GM23248 (cell line): ENCODE measurements at regions not wholly inside any gene's neighbourhood (a gene's known extent, or its start where the extent isn't known, plus 50 kb on each side); places are given as distances from the start of the nearest gene placed in this dataset.
A peak's percentile ranks its signal among the peaks of the same experiment; 100 is the strongest.

ENCODE experiments used
- DNase-seq: peaks from one replicate; pipeline ENCODE4 v3.0.0-alpha.2; 2015
- H2AFZ ChIP-seq: fragments of 200-600 bp; sonication (generic); 2 replicates; pipeline ENCODE4 v1.6.1; 2016; ENCODE audit warnings: antibody characterized with exemption
- H3F3A ChIP-seq: fragments of 200-600 bp; sonication (generic); 2 replicates; pipeline ENCODE4 v1.6.1; 2016; ENCODE audit warnings: mild to moderate bottlenecking, antibody characterized with exemption, mixed run types; ENCODE audit not compliant: insufficient read depth
- H3K27ac ChIP-seq: fragments of 200-600 bp; sonication (generic); 2 replicates; pipeline ENCODE4 v1.5.1; 2016; ENCODE audit warnings: mild to moderate bottlenecking
- H3K27me3 ChIP-seq: fragments of 200-600 bp; sonication (generic); replicated peaks from 2 replicates; pipeline ENCODE4 v1.6.1; 2016; ENCODE audit warnings: mild to moderate bottlenecking; ENCODE audit not compliant: insufficient read depth
- H3K36me3 ChIP-seq: fragments of 200-600 bp; sonication (generic); 2 replicates; pipeline ENCODE4 v1.6.1; 2016; ENCODE audit warnings: low read depth, mild to moderate bottlenecking
- H3K4me1 ChIP-seq: fragments of 200-600 bp; sonication (generic); 2 replicates; pipeline ENCODE4 v1.6.1; 2016; ENCODE audit warnings: mild to moderate bottlenecking; ENCODE audit not compliant: insufficient read depth
- H3K4me2 ChIP-seq: fragments of 200-600 bp; sonication (generic); one replicate; pipeline ENCODE4 v1.6.1; 2016; ENCODE audit warnings: mild to moderate bottlenecking; ENCODE audit not compliant: unreplicated experiment
- H3K4me3 ChIP-seq: fragments of 200-600 bp; sonication (generic); 2 replicates; pipeline ENCODE4 v1.5.1; 2016; ENCODE audit warnings: mild to moderate bottlenecking
- H3K79me2 ChIP-seq: fragments of 200-600 bp; sonication (generic); 2 replicates; pipeline ENCODE4 v1.6.1; 2016; ENCODE audit warnings: mild to moderate bottlenecking; ENCODE audit not compliant: insufficient read depth
- H3K9ac ChIP-seq: fragments of 200-600 bp; sonication (generic); 2 replicates; pipeline ENCODE4 v1.6.1; 2016; ENCODE audit warnings: mild to moderate bottlenecking
- H3K9me2 ChIP-seq: fragments of 200-600 bp; sonication (generic); 2 replicates; pipeline ENCODE4 v1.6.1; 2016; ENCODE audit warnings: mixed run types, mild to moderate bottlenecking, moderate library complexity; ENCODE audit not compliant: insufficient read depth
- H3K9me3 ChIP-seq: fragments of 200-600 bp; sonication (generic); one replicate; pipeline ENCODE4 v1.6.1; 2017; ENCODE audit warnings: low read depth
- H4K20me1 ChIP-seq: fragments of 200-600 bp; sonication (generic); 2 replicates; pipeline ENCODE4 v1.6.0; 2016; ENCODE audit not compliant: insufficient read depth
- EZH2 ChIP-seq: fragments of 200-600 bp; sonication (generic); IDR thresholded peaks from 2 replicates; pipeline ENCODE4 v1.6.1; 2018; ENCODE audit warnings: antibody characterized with exemption, mild to moderate bottlenecking; ENCODE audit not compliant: insufficient read depth, poor library complexity, severe bottlenecking
- EZH2phosphoT487 ChIP-seq: fragments of 200-600 bp; sonication (generic); IDR thresholded peaks from 2 replicates; pipeline ENCODE4 v1.6.1; 2018; ENCODE audit warnings: antibody characterized with exemption, moderate library complexity, mild to moderate bottlenecking, low read depth; ENCODE audit not compliant: insufficient read depth
- WGBS, 2 experiments: methylation state at CpG; one replicate each; pipeline ENCODE4 v1.1.6; 2015 to 2017; ENCODE audit warnings: low lambda C conversion rate in 2 of 2, low coverage in 1 of 2; ENCODE audit errors: missing lambda C conversion rate in 2 of 2; 5-methylcytosine and 5-hydroxymethylcytosine counted together
- in situ Hi-C: fragments of 300-500 bp; cut with MboI; formaldehyde crosslinking; loops from 2 replicates; pipeline ENCODE4 v1.15.0; 2020

GRCh38 chr3:174403831-174404230 is 455.3 kb upstream of the NAALADL2 start:
- no peaks in the 10 kb centered on the region for H3K36me3 ChIP-seq
- H4K20me1 ChIP-seq, result no peaks in the 10 kb centered on the region
- H3K9me3 ChIP-seq, result no peaks in the 10 kb centered on the region
- H3K79me2 ChIP-seq, result no peaks in the 10 kb centered on the region
- H3K4me1 ChIP-seq, result no peaks in the 10 kb centered on the region
- TF ChIP-seq EZH2phosphoT487 (no peak), EZH2 (no peak)
- H3K9ac ChIP-seq, result no peak overlapping the region
- no peak overlapping the region for H3K4me3 ChIP-seq
- no peaks in the 10 kb centered on the region for H3K27me3 ChIP-seq
- no peaks in the 10 kb centered on the region for H3K9me2 ChIP-seq
- in situ Hi-C loops, result no loop called here
- no peak overlapping the region for H3K27ac ChIP-seq
- peak overlapping the region; percentile 32; the same call in 1 of the 2 replicates for H2AFZ ChIP-seq
- DNase-seq, result no peak
- no peaks in the 10 kb centered on the region for H3F3A ChIP-seq
- H3K4me2 ChIP-seq, result no peak overlapping the region

- Histone ChIP-seq H3K79me2 (no peaks in the 10 kb centered on the region), H3K36me3 (no peaks in the 10 kb centered on the region), H3K27ac (no peak overlapping the region), H2AFZ (no peak overlapping the region), H3F3A (no peaks in the 10 kb centered on the region), H3K9me2 (no peaks in the 10 kb centered on the region), H3K9ac (no peak overlapping the region), H3K4me1 (no peaks in the 10 kb centered on the region), H3K4me2 (no peak overlapping the region), H3K4me3 (no peak overlapping the region), H4K20me1 (no peaks in the 10 kb centered on the region), H3K9me3 (no peaks in the 10 kb centered on the region), H3K27me3 (no peaks in the 10 kb centered on the region)
- in situ Hi-C loops, result no loop called here
- no peak for TF ChIP-seq EZH2
- TF ChIP-seq EZH2phosphoT487, result no peak
- DNase-seq, result peak; percentile 45
- 90 to 96% methylated on average over 14 of the region's 14 CpGs for WGBS, 2 experiments
These were observed 450.8 kb upstream of the NAALADL2 start for GRCh38 chr3:174408310-174408709.

- H2AFZ ChIP-seq, result peak overlapping the region; percentile 28; the same call in 1 of the 2 replicates
These were observed 449.9 kb upstream of the NAALADL2 start for GRCh38 chr3:174409086-174409743.

DNA sequence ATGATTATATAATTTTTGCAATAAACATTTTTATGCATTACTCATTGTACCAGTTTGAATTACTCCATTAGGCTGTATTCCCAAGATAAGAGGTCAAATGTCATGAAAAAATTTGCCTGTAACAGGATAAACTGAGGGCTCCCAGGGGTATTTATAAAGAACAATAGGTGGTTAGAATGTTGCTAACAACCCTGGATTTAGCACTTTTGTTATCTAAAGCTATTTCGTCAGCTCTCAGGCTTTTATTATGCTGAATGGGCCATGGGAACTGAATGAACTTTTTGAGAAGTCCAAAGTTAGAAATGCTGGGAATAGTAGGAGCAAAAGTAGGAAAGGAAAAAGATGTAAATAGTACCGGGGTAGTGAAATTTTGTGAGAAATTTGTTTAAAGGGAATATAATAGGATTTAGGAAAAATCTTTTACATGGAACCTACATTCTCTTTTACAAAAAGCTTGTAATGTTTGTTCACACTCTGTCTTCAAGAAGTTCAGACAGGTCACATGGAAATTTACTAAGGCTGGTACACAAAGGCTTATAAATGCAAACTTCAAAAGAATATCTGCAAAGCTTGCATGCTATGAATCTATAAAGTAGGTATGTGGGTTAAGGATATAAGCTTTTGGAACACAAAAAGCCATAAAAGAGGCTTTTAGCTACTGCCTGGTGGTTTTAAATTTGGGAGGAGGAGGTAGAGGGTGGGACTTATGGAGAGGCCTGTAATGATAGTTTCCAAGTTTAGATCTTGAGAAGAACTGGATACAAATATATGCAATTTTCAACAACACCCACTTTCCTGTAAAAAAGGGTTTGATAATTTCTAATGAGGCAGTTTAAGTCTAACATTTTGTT is 445.8 kb upstream of the NAALADL2 start:
- Histone ChIP-seq H4K20me1 (no peaks in the 10 kb centered on the region), H3K9ac (no peak overlapping the region), H3K9me3 (no peaks in the 10 kb centered on the region), H3F3A (no peaks in the 10 kb centered on the region), H2AFZ (0 out of 2 replicates have a peak overlapping the region, but pooled peaks have one; percentile 24), H3K9me2 (no peaks in the 10 kb centered on the region), H3K27ac (no peak overlapping the region), H3K4me1 (no peaks in the 10 kb centered on the region), H3K36me3 (no peaks in the 10 kb centered on the region), H3K27me3 (no peaks in the 10 kb centered on the region), H3K4me3 (no peak overlapping the region), H3K4me2 (no peak overlapping the region), H3K79me2 (no peaks in the 10 kb centered on the region)
- DNase-seq, result no peak
- 84 to 97% methylated on average over 2 of the region's 2 CpGs for WGBS, 2 experiments
- in situ Hi-C loops, result no loop called here
- TF ChIP-seq EZH2phosphoT487 (no peak), EZH2 (no peak)

More at GRCh38 chr3:174409086-174409743, 449.9 kb upstream of the NAALADL2 start:
- no peak overlapping the region for H3K27ac ChIP-seq
- DNase-seq, result no peak
- H3K9me2 ChIP-seq, result no peaks in the 10 kb centered on the region
- WGBS, 2 experiments, result 92 to 98% methylated on average over 3 of the region's 3 CpGs
- H3K79me2 ChIP-seq, result no peaks in the 10 kb centered on the region
- no peaks in the 10 kb centered on the region for H3F3A ChIP-seq
- no peak overlapping the region for H3K4me2 ChIP-seq
- no peaks in the 10 kb centered on the region for H4K20me1 ChIP-seq
- no peaks in the 10 kb centered on the region for H3K4me1 ChIP-seq
- H3K36me3 ChIP-seq, result no peaks in the 10 kb centered on the region
- no peak for TF ChIP-seq EZH2phosphoT487
- TF ChIP-seq EZH2, result no peak
- H3K4me3 ChIP-seq, result no peak overlapping the region
- H3K9me3 ChIP-seq, result no peaks in the 10 kb centered on the region
- in situ Hi-C loops, result no loop called here
- no peak overlapping the region for H3K9ac ChIP-seq
- H3K27me3 ChIP-seq, result no peaks in the 10 kb centered on the region
